ENCODE measurements at regions not wholly inside any gene's neighbourhood (a gene's known extent, or its start where the extent isn't known, plus 50 kb on each side); places are given as distances from the start of the nearest gene placed in this dataset.

DNA sequence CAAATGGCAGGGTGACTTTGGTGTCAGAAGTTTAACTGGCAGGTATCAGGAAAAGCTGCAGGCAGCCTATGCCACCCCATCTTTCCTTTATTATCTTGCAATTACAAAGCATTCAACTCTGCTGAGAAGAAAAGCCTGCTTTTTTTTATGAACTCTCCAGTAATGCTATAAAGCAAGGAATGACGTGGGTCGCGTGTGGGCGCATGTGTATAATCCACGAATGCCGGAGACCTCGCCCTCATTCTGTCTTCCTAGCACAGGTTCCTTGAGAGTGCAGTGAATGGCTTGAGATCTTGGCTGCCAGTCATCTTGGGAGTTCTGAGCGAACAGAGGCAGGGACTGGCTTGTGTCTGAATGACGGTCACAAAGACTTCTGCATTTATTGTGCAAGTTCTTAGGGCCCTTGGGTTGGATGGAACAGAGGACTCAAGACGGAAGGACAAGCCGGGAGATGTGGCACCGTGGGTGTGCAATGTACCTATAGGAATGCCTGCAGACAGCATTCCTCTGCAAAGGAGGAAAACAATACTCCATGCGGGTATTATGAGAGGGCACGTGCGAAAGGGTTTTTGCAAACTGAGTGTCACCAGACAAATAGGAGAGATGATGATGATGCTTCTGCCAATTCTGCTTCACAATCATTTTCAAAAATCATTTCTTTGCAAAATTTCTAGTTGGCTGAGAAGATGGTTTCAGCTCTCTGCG, 96.1 kb upstream of the ELAC2 start:
- TF ChIP-seq, protein P1, sequence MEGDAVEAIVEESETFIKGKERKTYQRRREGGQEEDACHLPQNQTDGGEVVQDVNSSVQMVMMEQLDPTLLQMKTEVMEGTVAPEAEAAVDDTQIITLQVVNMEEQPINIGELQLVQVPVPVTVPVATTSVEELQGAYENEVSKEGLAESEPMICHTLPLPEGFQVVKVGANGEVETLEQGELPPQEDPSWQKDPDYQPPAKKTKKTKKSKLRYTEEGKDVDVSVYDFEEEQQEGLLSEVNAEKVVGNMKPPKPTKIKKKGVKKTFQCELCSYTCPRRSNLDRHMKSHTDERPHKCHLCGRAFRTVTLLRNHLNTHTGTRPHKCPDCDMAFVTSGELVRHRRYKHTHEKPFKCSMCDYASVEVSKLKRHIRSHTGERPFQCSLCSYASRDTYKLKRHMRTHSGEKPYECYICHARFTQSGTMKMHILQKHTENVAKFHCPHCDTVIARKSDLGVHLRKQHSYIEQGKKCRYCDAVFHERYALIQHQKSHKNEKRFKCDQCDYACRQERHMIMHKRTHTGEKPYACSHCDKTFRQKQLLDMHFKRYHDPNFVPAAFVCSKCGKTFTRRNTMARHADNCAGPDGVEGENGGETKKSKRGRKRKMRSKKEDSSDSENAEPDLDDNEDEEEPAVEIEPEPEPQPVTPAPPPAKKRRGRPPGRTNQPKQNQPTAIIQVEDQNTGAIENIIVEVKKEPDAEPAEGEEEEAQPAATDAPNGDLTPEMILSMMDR (IDR thresholded peaks at IDR 0.05): no peak
- no peak for DNase-seq
- Mint-ChIP-seq H3K4me1 (peaks cover 27% of the 10 kb centered on the region), H3K36me3 (ENCODE audit: low read depth) (no peaks in the 10 kb centered on the region), H3K27ac (no peak overlapping the region), H3K9me3 (no peaks in the 10 kb centered on the region), H3K27me3 (ENCODE audit: low read depth, poor library complexity) (peaks cover 7% of the 10 kb centered on the region), H3K4me3 (no peak overlapping the region)

- DNase-seq: no peak
- no peak overlapping the region for H3K27ac Mint-ChIP-seq
- TF ChIP-seq, protein P1 (IDR thresholded peaks at IDR 0.05): no peak
Observed at GRCh38 chr17:13107676-13108235, 89.9 kb upstream of the ELAC2 start.

GRCh38 chr17:13106171-13106570, 88.3 kb upstream of the ELAC2 start:
- TF ChIP-seq, protein P1 (IDR thresholded peaks at IDR 0.05): no peak
- H3K27ac Mint-ChIP-seq: peak overlapping the region; percentile 6
- no peak overlapping the region for H3K4me3 Mint-ChIP-seq
- H3K4me1 Mint-ChIP-seq: peaks cover 10% of the 10 kb centered on the region
- no peaks in the 10 kb centered on the region for H3K36me3 Mint-ChIP-seq (ENCODE audit: low read depth)
- DNase-seq: peak; percentile 12
- H3K27me3 Mint-ChIP-seq (ENCODE audit: low read depth, poor library complexity): peaks cover 1% of the 10 kb centered on the region
- H3K9me3 Mint-ChIP-seq: peaks cover 8% of the 10 kb centered on the region

More at GRCh38 chr17:13107676-13108235, 89.9 kb upstream of the ELAC2 start:
- no peak overlapping the region for H3K4me3 Mint-ChIP-seq
- H3K27me3 Mint-ChIP-seq (ENCODE audit: low read depth, poor library complexity): peaks cover 7% of the 10 kb centered on the region
- no peaks in the 10 kb centered on the region for H3K36me3 Mint-ChIP-seq (ENCODE audit: low read depth)
- peaks cover 13% of the 10 kb centered on the region for H3K4me1 Mint-ChIP-seq
- no peaks in the 10 kb centered on the region for H3K9me3 Mint-ChIP-seq

- Mint-ChIP-seq H3K4me3 (no peak overlapping the region), H3K9me3 (peaks cover 8% of the 10 kb centered on the region), H3K27me3 (ENCODE audit: low read depth, poor library complexity) (peaks cover 2% of the 10 kb centered on the region), H3K27ac (no peak overlapping the region), H3K4me1 (peaks cover 16% of the 10 kb centered on the region), H3K36me3 (ENCODE audit: low read depth) (no peaks in the 10 kb centered on the region)
- DNase-seq: no peak
- TF ChIP-seq, protein P1 (IDR thresholded peaks at IDR 0.05): no peak
Observed at GRCh38 chr17:13104576-13104975, 86.7 kb upstream of the ELAC2 start.

- H3K27ac Mint-ChIP-seq: no peak overlapping the region
- no peak overlapping the region for H3K4me3 Mint-ChIP-seq
- peaks cover 22% of the 10 kb centered on the region for H3K4me1 Mint-ChIP-seq
- H3K9me3 Mint-ChIP-seq: peaks cover 8% of the 10 kb centered on the region
- TF ChIP-seq, protein P1 (IDR thresholded peaks at IDR 0.05): no peak
- H3K27me3 Mint-ChIP-seq (ENCODE audit: low read depth, poor library complexity): peaks cover 2% of the 10 kb centered on the region
- no peaks in the 10 kb centered on the region for H3K36me3 Mint-ChIP-seq (ENCODE audit: low read depth)
- no peak for DNase-seq
Observed at GRCh38 chr17:13102477-13102876, 84.7 kb upstream of the ELAC2 start.

DNA sequence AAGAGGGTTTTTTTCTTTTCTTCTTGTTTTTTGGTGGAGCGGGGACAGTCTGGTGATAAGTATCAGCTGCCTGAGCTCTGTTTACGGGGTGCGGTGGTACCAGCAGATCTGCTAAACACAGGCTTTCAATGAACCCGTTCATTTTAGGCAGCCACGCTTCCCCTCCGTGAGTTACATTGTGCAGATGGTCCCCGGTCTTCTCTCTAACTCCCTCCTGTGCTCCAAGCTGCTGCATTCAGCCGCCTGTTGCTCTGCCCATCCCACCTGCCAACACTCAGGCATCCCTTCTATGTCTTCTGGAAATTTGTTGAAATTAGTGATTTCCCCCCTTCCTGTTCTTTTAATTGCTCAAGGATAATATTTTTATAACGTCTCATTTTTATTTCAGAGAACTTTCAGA, 82.1 kb upstream of the ELAC2 start:
- H3K9me3 Mint-ChIP-seq: peaks cover 8% of the 10 kb centered on the region
- H3K36me3 Mint-ChIP-seq (ENCODE audit: low read depth): no peaks in the 10 kb centered on the region
- no peak overlapping the region for H3K4me3 Mint-ChIP-seq
- H3K27me3 Mint-ChIP-seq (ENCODE audit: low read depth, poor library complexity): peaks cover 2% of the 10 kb centered on the region
- TF ChIP-seq, protein P1 (IDR thresholded peaks at IDR 0.05): no peak
- H3K27ac Mint-ChIP-seq: no peak overlapping the region
- H3K4me1 Mint-ChIP-seq: peaks cover 31% of the 10 kb centered on the region
- no peak for DNase-seq
